ENCODE measurements at regions not wholly inside any gene's neighbourhood (a gene's known extent, or its start where the extent isn't known, plus 50 kb on each side); places are given as distances from the start of the nearest gene placed in this dataset.

DNA sequence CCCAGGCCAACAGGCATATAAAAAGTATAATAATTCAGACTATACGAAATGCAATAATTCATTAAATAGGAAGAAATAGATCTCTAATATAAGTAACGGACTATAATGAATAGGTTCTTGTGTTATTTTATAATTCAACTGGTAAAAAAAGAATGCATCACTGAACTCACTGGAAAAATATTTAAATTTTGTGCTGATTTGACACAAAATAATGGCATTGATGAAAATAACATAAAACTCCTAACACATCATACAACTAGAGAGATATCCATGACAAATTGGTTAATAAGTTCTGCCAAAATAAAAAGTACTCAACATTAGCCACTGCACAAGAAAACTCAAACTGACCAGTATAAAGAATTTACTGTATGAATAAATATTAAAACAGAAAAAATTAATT lies 57.1 kb upstream of the RAB4A start:
- DNase-seq (ENCODE audit: low read depth) = no peak

DNA sequence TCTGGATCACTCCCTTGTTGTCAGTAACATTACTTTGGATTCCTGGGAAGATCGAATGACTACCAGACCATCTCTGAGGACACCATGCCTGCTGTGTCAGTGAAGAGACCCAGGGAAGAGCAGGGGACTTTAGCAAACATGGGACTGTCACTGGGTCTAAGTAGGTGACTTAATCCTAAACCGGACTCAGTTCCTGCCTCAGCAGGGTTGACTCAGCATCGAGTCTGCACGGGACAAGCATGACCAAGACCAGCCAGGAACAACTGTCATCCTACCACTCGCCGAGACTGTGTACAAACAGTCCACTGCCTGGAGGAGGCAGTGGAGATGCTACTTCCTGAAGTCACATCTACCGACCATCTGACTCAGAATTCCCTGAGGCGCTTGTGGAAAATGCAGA lies 53.2 kb upstream of the RAB4A start:
- DNase-seq (ENCODE audit: low read depth) = no peak

DNA sequence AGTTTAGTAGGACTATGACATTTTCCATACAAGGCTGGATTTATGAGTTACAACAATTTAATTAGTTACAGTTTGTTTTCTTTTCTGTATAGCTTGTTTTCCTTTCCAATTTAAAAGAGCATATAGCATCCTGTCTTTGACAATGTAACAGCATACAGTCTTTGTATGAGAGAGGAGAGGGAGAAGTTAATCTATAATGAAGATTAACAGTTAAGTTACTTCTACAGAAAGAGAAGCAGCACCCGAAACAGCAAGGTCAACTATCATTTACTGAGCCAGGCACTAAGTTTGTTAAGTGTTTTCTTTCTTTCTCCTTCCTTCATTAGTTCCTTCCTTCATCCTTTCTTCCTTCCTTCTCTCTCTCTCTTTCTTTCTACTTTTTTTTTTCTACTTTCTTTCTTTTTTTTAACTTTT lies 52.3 kb upstream of the RAB4A start:
- DNase-seq (ENCODE audit: low read depth) = no peak

DNA sequence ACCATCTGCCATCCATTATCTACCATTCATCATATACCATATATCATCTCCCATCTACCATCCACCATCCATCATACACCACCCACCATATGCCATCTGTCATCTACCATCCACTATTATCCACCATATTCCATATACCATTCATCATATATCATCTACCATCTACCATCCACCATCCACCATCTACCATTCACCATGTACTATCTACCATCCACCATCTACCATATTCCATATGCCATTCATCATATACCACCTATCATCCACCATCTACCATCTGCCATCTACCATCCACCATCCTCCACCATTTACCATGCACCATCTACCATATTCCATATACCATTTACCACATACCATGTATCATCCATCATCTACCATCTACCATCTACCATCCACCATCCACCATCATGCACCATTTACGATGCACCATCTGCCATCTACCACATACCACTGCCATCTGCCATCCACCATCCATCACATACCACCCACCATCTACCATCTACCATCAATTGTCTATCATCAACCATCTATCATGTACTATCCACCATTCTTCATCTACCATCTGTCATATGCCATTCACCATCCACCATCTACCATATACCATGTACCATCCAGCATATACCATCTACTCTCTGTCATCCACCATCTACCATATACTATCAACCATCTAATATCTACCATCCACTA lies 50.6 kb upstream of the RAB4A start:
- DNase-seq (ENCODE audit: low read depth) = no peak

DNA sequence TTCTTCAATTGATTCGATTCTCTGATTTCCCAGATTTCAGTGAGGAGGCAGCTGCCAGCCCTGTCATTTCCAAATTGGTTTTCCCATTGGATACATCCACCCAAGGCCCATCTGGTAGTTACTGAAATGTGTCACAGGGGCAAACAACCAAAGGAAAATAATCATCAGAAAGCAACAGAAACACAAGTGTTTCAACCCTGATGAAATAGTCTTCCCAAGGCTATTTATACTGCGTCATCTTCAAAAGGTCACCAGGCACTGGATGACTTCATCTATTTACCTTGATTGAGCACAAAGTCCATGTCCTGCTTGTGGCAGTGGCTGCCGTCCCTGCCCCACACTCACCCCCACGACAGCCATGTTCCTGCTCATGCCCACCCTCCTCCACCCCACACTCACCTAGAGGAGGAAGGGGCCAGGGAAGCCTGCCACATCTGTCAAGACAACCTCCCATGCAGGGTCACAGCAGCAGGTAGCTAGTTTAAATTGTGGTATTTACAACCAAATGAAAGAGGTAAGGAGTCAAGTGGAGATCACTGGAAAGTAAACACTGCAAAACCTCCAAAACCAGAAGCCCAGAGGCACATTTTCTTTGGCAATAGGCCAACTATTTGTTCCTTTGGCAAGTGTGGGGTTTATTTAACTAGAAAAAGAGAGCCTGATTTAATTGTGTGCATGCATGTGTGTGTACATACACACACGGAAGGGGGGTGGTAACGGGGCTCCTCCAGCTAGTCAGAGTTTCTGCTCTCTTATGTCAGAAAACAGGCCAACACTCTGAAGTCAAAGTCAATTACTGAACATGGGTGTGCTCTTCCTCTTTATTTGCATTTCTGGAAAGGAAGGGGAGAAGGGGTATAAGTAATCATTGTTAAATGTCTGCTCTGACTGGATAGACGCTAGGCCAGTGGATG lies 49.5 kb upstream of the RAB4A start:
- DNase-seq (ENCODE audit: low read depth) = no peak
